Heart right ventricle (tissue), 16 donors: ENCODE measurements at regions not wholly inside any gene's neighbourhood (a gene's known extent, or its start where the extent isn't known, plus 50 kb on each side); places are given as distances from the start of the nearest gene placed in this dataset.

ENCODE experiments used
- ATAC-seq, 8 donors: fragments of 200-7000 bp; cut with Tn5 transposase; one replicate each; pipeline ENCODE4 v1.9.1; 2020; ENCODE audit warnings: mild to moderate bottlenecking in 8 of 8, moderate library complexity in 8 of 8, moderate number of reproducible peaks in 1 of 8
- DNase-seq, 2 donors: peaks; one replicate each; pipeline ENCODE4 v3.0.0-alpha.2; 2020
- H3K27ac ChIP-seq, 10 donors: fragments of 200-600 bp; sonication (generic) in 2 of 10; one replicate each; pipeline versions ENCODE4 v1.5.0 to v1.8.0; 2020 to 2022; ENCODE audit warnings: mild to moderate bottlenecking in 3 of 10
- H3K27me3 ChIP-seq, 7 donors: fragments of 200-600 bp; one replicate each; pipeline ENCODE4 v1.8.0; 2021 to 2022; ENCODE audit warnings: mild to moderate bottlenecking in 2 of 7
- H3K36me3 ChIP-seq, 9 donors: fragments of 200-600 bp; sonication (generic) in 1 of 9; one replicate each; pipeline versions ENCODE4 v1.5.0 to v1.8.0; 2020 to 2022; ENCODE audit warnings: mild to moderate bottlenecking in 2 of 9
- H3K4me1 ChIP-seq, 9 donors: fragments of 200-600 bp; sonication (generic) in 1 of 9; one replicate each; pipeline versions ENCODE4 v1.5.0 to v1.8.0; 2020 to 2022; ENCODE audit warnings: mild to moderate bottlenecking in 4 of 9
- H3K4me3 ChIP-seq, 10 donors: fragments of 200-600 bp; sonication (generic) in 2 of 10; one replicate each; pipeline versions ENCODE4 v1.5.0 to v1.8.0; 2020 to 2022; ENCODE audit warnings: mild to moderate bottlenecking in 7 of 10, moderate library complexity in 2 of 10
- H3K9me3 ChIP-seq, 11 donors: fragments of 200-600 bp in 10 of 11; sonication (generic) in 2 of 11; one replicate each; pipeline versions ENCODE4 v1.5.0 to v1.8.0; 2013 to 2022; ENCODE audit warnings: mild to moderate bottlenecking in 2 of 11, control low read depth in 1 of 11, moderate library complexity in 1 of 11
- WGBS, 2 donors: extraction: QIAGEN DNeasy Blood & Tissue Kit; methylation state at CpG; one replicate each; pipeline ENCODE4 v1.1.7; 2013; ENCODE audit warnings: inconsistent platforms in 1 of 2; 5-methylcytosine and 5-hydroxymethylcytosine counted together
- intact Hi-C, 10 donors: fragments of 100-400 bp; cut with DNase I; formaldehyde crosslinking; loops; one replicate each; pipeline versions ENCODE4 v1.11.1 to v1.14.2; 2022
- TF ChIP-seq, protein P1 (sequence below), 9 donors: fragments of 200-600 bp; sonication (generic) in 2 of 9; IDR thresholded peaks; one replicate each; pipeline versions ENCODE4 v1.5.0 to v1.8.0; 2021 to 2022; ENCODE audit warnings: antibody characterized with exemption in 9 of 9, mild to moderate bottlenecking in 5 of 9, moderate library complexity in 1 of 9
- donor health status: Arrhythmogenic right ventricular cardiomyopathy.
- donor health status: ischemic (EF 13 %, LVEDD 7.1; RV severe dilation, severe dysfunction).
- donor health status: healthy with polysubstance abuse.
- donor health status: DM: no; HTN: yes; CAD: no.
- donor health status: DM: no; HTN: no; CAD: no.
- donor health status: ischemic (EF 25% LVEDD 6.9; RV normal size, moderate dysfunction).
- donor health status: ischemic (EF 25% LVEDD 5.7; RV mildly dilated, moderate dysfunction).
- donor health status: healthy.
- donor health status: DM: yes; HTN: yes; CAD: no.
- donor health status: Ischemic cardiomyopathy.
- donor health status: ischemic (EF 35%, LVEDD 5.7; RV mildly dilated, moderate dysfunction).
- donor health status: nonischemic (EF 11% LVEDD 7.7; RV severe dilation, severe dysfunction).
- donor health status: DM: yes; HTN: yes; CAD: no.
- donor health status: PGD.
- donor health status: ischemic (EF 29% LVEDD 5.4; RV normal size, mild dysfunction).
- donor health status: nonischemic (EF 23%, LVEDD 6.1; RV moderate dilation, normal function).

DNA sequence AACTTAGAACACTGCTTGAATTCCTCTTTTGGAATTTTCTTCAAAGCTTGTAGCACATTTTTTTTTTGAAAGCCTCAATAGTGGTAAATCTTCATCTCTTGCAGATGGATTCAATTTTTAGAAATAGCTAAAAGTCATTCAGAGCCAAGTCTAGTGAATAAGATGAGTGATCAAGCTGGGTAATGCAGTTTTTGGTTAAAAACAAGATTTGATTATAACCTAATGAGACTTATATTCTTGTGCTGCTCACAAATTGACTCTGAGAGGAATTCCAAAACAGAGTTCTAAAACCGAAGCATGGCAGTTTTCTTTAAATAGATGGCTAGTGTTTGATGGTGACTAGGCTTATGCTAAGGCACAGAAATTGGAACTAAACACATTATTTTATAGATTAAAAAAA, 2072.6 kb upstream of the CELF4 start:
- Histone ChIP-seq H3K36me3 (no peaks in the 10 kb centered on the region), H3K27me3 (no peaks in the 10 kb centered on the region), H3K4me3 (no peak overlapping the region), H3K4me1 (no peaks in the 10 kb centered on the region), H3K27ac (no peak overlapping the region), H3K9me3 (peaks cover 0 to 5% (median 0%) of the 10 kb centered on the region in 11 donors)
- TF ChIP-seq, protein P1, sequence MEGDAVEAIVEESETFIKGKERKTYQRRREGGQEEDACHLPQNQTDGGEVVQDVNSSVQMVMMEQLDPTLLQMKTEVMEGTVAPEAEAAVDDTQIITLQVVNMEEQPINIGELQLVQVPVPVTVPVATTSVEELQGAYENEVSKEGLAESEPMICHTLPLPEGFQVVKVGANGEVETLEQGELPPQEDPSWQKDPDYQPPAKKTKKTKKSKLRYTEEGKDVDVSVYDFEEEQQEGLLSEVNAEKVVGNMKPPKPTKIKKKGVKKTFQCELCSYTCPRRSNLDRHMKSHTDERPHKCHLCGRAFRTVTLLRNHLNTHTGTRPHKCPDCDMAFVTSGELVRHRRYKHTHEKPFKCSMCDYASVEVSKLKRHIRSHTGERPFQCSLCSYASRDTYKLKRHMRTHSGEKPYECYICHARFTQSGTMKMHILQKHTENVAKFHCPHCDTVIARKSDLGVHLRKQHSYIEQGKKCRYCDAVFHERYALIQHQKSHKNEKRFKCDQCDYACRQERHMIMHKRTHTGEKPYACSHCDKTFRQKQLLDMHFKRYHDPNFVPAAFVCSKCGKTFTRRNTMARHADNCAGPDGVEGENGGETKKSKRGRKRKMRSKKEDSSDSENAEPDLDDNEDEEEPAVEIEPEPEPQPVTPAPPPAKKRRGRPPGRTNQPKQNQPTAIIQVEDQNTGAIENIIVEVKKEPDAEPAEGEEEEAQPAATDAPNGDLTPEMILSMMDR (IDR thresholded peaks at IDR 0.05) = no peak
- intact Hi-C loops = no loop called here
- DNase-seq (no peak), ATAC-seq (no peak)
- 75 to 81% methylated on average over 1 of the region's 1 CpG for WGBS, 2 donors

DNA sequence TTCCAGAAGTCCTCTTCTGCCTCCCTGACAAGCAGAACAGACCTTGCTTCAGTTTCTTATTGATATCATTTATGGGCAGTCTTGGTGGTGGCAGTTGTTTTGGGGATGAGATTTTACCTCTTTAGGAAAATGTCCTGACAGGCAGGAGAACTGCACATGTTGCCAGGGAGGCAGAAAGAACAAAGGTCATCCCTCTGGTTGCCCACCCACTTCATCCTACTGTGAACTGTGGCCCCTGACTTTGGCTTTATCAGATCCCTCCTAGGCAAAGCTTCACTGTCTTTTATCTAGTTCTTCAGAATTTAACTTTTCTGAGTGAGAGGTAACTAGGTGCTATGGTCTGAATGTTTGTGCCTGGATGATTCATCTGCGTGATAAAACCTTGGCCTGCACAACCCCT, 2071.3 kb upstream of the CELF4 start:
- DNase-seq (no peak), ATAC-seq (no peak)
- no peaks in the 10 kb centered on the region for H3K36me3 ChIP-seq
- no peaks in the 10 kb centered on the region for H3K4me1 ChIP-seq
- TF ChIP-seq, protein P1 (IDR thresholded peaks at IDR 0.05) = no peak
- H3K4me3 ChIP-seq = no peak overlapping the region
- no peaks in the 10 kb centered on the region for H3K27me3 ChIP-seq
- intact Hi-C loops = no loop called here
- no peak overlapping the region for H3K27ac ChIP-seq
- peaks cover 0 to 5% (median 0%) of the 10 kb centered on the region in 11 donors for H3K9me3 ChIP-seq
- 93 to 97% methylated on average over 1 of the region's 1 CpG for WGBS, 2 donors

GRCh38 chr18:39635966-39636365, 2070.4 kb upstream of the CELF4 start:
- no peaks in the 10 kb centered on the region for H3K27me3 ChIP-seq
- TF ChIP-seq, protein P1 (IDR thresholded peaks at IDR 0.05) = no peak
- no peak overlapping the region for H3K27ac ChIP-seq
- DNase-seq (no peak), ATAC-seq (no peak)
- H3K4me1 ChIP-seq = no peaks in the 10 kb centered on the region
- no peaks in the 10 kb centered on the region for H3K36me3 ChIP-seq
- intact Hi-C loops = no loop called here
- H3K4me3 ChIP-seq = no peak overlapping the region
- peaks cover 0 to 5% (median 0%) of the 10 kb centered on the region in 11 donors for H3K9me3 ChIP-seq

GRCh38 chr18:39635192-39635591, 2069.6 kb upstream of the CELF4 start:
- no peak overlapping the region for H3K27ac ChIP-seq
- TF ChIP-seq, protein P1 (IDR thresholded peaks at IDR 0.05) = no peak
- H3K4me3 ChIP-seq = no peak overlapping the region
- peaks cover 0 to 5% (median 0%) of the 10 kb centered on the region in 11 donors for H3K9me3 ChIP-seq
- DNase-seq (no peak), ATAC-seq (no peak)
- no peaks in the 10 kb centered on the region for H3K27me3 ChIP-seq
- H3K4me1 ChIP-seq = no peaks in the 10 kb centered on the region
- intact Hi-C loops = no loop called here
- no peaks in the 10 kb centered on the region for H3K36me3 ChIP-seq

DNA sequence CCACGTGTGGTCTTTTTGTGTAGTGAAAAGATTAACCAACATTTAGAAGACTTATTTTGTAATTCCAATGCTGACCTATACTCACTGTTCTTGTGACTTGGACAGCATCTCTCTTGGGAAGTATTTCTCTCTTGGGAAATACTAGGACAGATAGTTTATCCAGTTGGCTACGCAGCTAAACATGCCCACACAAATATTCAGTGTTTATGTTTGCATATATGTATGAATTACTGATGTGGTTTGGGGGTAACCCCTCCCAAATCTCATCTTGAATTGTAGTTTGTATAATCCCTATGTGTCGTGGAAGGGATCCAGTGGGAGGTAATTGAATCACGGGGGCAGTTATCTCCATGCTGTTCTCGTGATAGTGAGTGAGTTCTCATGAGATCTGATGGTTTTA, 2062.3 kb upstream of the CELF4 start:
- Histone ChIP-seq H3K36me3 (no peaks in the 10 kb centered on the region), H3K4me3 (no peak overlapping the region), H3K9me3 (no peaks in the 10 kb centered on the region), H3K27ac (no peak overlapping the region), H3K4me1 (no peaks in the 10 kb centered on the region), H3K27me3 (no peaks in the 10 kb centered on the region)
- 52 to 81% methylated on average over 5 of the region's 5 CpGs for WGBS, 2 donors
- DNase-seq = no peak
- intact Hi-C loops = no loop called here
- no peak for ATAC-seq
- TF ChIP-seq, protein P1 (IDR thresholded peaks at IDR 0.05) = no peak
